ENCODE measurements at regions not wholly inside any gene's neighbourhood (a gene's known extent, or its start where the extent isn't known, plus 50 kb on each side); places are given as distances from the start of the nearest gene placed in this dataset.

DNA sequence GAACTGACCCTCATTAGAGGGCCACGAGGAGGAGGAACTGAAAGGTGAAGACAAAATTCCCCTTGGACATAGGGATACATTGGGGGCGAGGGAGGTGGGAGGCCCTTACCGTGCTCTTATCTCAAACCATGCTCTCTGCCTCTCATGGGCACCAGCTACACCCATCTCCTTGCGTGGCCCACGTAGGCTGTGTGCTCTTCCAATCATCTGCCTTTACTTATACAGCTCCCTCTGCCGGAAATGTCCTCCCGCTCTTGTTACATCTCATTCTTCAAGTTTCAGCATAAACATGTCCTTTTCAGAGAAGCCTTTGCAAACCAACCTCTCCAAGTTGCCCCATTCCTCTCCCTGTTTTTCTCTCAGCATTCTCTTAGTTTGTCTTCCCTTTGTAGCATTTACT is 307.8 kb upstream of the PROK2 start:
- CTCF ChIA-PET: no interaction called here
- intact Hi-C loops (cut with micrococcal nuclease): no loop called here
- H3K27ac ChIP-seq (ENCODE audit: insufficient read depth, low read length): no peak overlapping the region
- H3K4me3 ChIP-seq (ENCODE audit: insufficient read depth, low read depth, low read length): no peak overlapping the region
- no peak overlapping the region for H4K5ac ChIP-seq (ENCODE audit: low read depth, low read length)
- DNase-seq (no peak), ATAC-seq (ENCODE audit: low read depth) (no peak)
- no peaks in the 10 kb centered on the region for H3K9me1 ChIP-seq (ENCODE audit: insufficient read depth, low read length)
- POLR2A ChIA-PET (ENCODE audit: unreplicated experiment): no interaction called here
- no peak overlapping the region for H2AK9ac ChIP-seq (replicated peaks; ENCODE audit: low read depth, low read length, poor library complexity)
- H2BK5ac ChIP-seq (ENCODE audit: low read depth, low read length, poor library complexity, severe bottlenecking): no peak overlapping the region
- no peak overlapping the region for H3K14ac ChIP-seq (replicated peaks; ENCODE audit: low read depth, low read length)
- no peak overlapping the region for H2AFZ ChIP-seq (replicated peaks; ENCODE audit: low read length, poor library complexity)
- WGBS, 2 experiments (ENCODE audit: extremely low coverage in 2 of 2, insufficient read length in 1 of 2): 43% methylated on average over 3 of the region's 7 CpGs; no CpG with 5 or more reads in 1 of the 2 experiments
- no peak overlapping the region for H4K91ac ChIP-seq (ENCODE audit: insufficient read depth, low read depth, low read length)
- H3K23ac ChIP-seq (ENCODE audit: low read depth, low read length): no peak overlapping the region
- no peak overlapping the region for H3K4me2 ChIP-seq (ENCODE audit: low read depth, low read length)
- in situ Hi-C loops (cut with MboI; ENCODE audit: low sequenced_read_pairs): no loop called here
- no peak overlapping the region for H2BK20ac ChIP-seq (ENCODE audit: low read depth, low read length)
- no peaks in the 10 kb centered on the region for H3K79me1 ChIP-seq (ENCODE audit: low read depth in 1 of 2, low read length in 2 of 2)
- no peaks in the 10 kb centered on the region for H4K20me1 ChIP-seq (ENCODE audit: insufficient read depth, low read length)
- H3K27me3 ChIP-seq (ENCODE audit: control insufficient read depth, insufficient read depth, low read length): peaks cover 27% of the 10 kb centered on the region
- no TSS peak for BruUV-seq (replicated peaks)
- no peak overlapping the region for H2BK120ac ChIP-seq (ENCODE audit: low read depth, low read length)
- TF ChIP-seq MXI1 (IDR thresholded peaks at IDR 0.05; ENCODE audit: borderline replicate concordance, low read depth, low read length): no peak
- TF ChIP-seq, protein P1, sequence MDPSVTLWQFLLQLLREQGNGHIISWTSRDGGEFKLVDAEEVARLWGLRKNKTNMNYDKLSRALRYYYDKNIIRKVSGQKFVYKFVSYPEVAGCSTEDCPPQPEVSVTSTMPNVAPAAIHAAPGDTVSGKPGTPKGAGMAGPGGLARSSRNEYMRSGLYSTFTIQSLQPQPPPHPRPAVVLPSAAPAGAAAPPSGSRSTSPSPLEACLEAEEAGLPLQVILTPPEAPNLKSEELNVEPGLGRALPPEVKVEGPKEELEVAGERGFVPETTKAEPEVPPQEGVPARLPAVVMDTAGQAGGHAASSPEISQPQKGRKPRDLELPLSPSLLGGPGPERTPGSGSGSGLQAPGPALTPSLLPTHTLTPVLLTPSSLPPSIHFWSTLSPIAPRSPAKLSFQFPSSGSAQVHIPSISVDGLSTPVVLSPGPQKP (IDR thresholded peaks at IDR 0.05; ENCODE audit: borderline replicate concordance, low read depth, low read length): no peak
- no peak for TF ChIP-seq NFE2L2 (IDR thresholded peaks at IDR 0.05; ENCODE audit: low read depth, low read length)
- TF ChIP-seq CHD1 (IDR thresholded peaks at IDR 0.05; ENCODE audit: low read depth, low read length): no peak
- no peak for TF ChIP-seq MAFK (IDR thresholded peaks at IDR 0.05; ENCODE audit: low read depth, low read length)
- no peaks in the 10 kb centered on the region for H3K9me3 ChIP-seq (ENCODE audit: control insufficient read depth, insufficient read depth, low read length)
- H3K56ac ChIP-seq (ENCODE audit: extremely low read depth, insufficient read depth, low read length): no peak overlapping the region
- no peak overlapping the region for H2BK15ac ChIP-seq (ENCODE audit: low read depth, low read length)
- H3K4ac ChIP-seq (ENCODE audit: low read depth, low read length): no peak overlapping the region
- no peaks in the 10 kb centered on the region for H3K4me1 ChIP-seq (ENCODE audit: control insufficient read depth, insufficient read depth, low read length)
- H3K9ac ChIP-seq (ENCODE audit: low read depth, low read length): no peak overlapping the region
- dilution Hi-C loops (cut with HindIII; ENCODE audit: low sequenced_read_pairs, unreplicated experiment): no loop called here
- no peaks in the 10 kb centered on the region for H3K36me3 ChIP-seq (ENCODE audit: control insufficient read depth, insufficient read depth, low read length)
- no peak overlapping the region for H2AK5ac ChIP-seq (ENCODE audit: low read depth, low read length)
- H3K18ac ChIP-seq (ENCODE audit: low read depth, low read length): no peak overlapping the region
- H4K8ac ChIP-seq (ENCODE audit: low read depth in 2 of 2, low read length in 2 of 2): no peak overlapping the region

Data from IMR-90 (cell line).